ENCODE measurements at regions not wholly inside any gene's neighbourhood (a gene's known extent, or its start where the extent isn't known, plus 50 kb on each side); places are given as distances from the start of the nearest gene placed in this dataset.

DNA sequence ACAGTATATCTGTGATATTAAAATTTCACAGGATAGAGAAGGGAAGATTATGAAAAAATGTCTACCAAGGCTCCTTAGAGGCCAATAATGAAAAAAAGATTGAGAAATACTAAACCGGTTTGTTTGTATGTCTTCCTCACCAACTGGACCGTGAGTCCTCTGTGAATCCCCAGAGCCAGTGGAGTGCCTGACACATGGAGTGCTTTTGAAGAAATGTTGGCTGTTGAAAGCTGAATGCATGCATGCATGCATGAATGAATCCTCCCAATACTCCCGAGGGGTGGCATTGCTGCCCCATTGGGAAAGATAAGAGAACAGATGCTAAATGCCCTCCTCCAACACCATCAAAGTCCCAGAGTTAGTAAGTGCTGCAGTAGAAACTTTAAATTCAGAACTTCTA lies 152.7 kb upstream of the SERP2 start:
- TF ChIP-seq, protein P1, sequence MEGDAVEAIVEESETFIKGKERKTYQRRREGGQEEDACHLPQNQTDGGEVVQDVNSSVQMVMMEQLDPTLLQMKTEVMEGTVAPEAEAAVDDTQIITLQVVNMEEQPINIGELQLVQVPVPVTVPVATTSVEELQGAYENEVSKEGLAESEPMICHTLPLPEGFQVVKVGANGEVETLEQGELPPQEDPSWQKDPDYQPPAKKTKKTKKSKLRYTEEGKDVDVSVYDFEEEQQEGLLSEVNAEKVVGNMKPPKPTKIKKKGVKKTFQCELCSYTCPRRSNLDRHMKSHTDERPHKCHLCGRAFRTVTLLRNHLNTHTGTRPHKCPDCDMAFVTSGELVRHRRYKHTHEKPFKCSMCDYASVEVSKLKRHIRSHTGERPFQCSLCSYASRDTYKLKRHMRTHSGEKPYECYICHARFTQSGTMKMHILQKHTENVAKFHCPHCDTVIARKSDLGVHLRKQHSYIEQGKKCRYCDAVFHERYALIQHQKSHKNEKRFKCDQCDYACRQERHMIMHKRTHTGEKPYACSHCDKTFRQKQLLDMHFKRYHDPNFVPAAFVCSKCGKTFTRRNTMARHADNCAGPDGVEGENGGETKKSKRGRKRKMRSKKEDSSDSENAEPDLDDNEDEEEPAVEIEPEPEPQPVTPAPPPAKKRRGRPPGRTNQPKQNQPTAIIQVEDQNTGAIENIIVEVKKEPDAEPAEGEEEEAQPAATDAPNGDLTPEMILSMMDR (IDR thresholded peaks at IDR 0.05 in 2 of 3, conservative IDR thresholded peaks at IDR 0.05 in 1 of 3; ENCODE audit: control insufficient read depth in 2 of 3, extremely low read depth in 1 of 3, insufficient read depth in 1 of 3, low read depth in 3 of 3, low read length in 3 of 3) = no peak
- TF ChIP-seq LARP7 (IDR thresholded peaks at IDR 0.05) (no peak), TAF1 (IDR thresholded peaks at IDR 0.05; ENCODE audit: borderline replicate concordance, low read depth, low read length) (no peak), YY1 (IDR thresholded peaks at IDR 0.05; ENCODE audit: low read depth, low read length) (no peak), GATAD2B (conservative IDR thresholded peaks at IDR 0.05; ENCODE audit: low read depth) (no peak), ZZZ3 (IDR thresholded peaks at IDR 0.05; ENCODE audit: control insufficient read depth, insufficient read length, low read depth) (no peak), EP300 (IDR thresholded peaks at IDR 0.05; ENCODE audit: borderline replicate concordance in 1 of 2, control insufficient read depth in 1 of 2, low read depth in 2 of 2, low read length in 2 of 2) (no peak), RAD21 (IDR thresholded peaks at IDR 0.05; ENCODE audit: insufficient read depth, low read depth, low read length) (no peak), POLR2AphosphoS2 (IDR thresholded peaks at IDR 0.05; ENCODE audit: low read depth, low read length) (no peak), TARDBP (IDR thresholded peaks at IDR 0.05; ENCODE audit: borderline replicate concordance) (no peak)
- TF ChIP-seq, protein P2, sequence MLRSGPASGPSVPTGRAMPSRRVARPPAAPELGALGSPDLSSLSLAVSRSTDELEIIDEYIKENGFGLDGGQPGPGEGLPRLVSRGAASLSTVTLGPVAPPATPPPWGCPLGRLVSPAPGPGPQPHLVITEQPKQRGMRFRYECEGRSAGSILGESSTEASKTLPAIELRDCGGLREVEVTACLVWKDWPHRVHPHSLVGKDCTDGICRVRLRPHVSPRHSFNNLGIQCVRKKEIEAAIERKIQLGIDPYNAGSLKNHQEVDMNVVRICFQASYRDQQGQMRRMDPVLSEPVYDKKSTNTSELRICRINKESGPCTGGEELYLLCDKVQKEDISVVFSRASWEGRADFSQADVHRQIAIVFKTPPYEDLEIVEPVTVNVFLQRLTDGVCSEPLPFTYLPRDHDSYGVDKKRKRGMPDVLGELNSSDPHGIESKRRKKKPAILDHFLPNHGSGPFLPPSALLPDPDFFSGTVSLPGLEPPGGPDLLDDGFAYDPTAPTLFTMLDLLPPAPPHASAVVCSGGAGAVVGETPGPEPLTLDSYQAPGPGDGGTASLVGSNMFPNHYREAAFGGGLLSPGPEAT (IDR thresholded peaks at IDR 0.05; ENCODE audit: low read depth) = no peak
- TF ChIP-seq, protein P3, sequence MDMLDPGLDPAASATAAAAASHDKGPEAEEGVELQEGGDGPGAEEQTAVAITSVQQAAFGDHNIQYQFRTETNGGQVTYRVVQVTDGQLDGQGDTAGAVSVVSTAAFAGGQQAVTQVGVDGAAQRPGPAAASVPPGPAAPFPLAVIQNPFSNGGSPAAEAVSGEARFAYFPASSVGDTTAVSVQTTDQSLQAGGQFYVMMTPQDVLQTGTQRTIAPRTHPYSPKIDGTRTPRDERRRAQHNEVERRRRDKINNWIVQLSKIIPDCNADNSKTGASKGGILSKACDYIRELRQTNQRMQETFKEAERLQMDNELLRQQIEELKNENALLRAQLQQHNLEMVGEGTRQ (IDR thresholded peaks at IDR 0.05; ENCODE audit: borderline replicate concordance, low read depth, low read length) = no peak
- TF ChIP-seq, protein P4, sequence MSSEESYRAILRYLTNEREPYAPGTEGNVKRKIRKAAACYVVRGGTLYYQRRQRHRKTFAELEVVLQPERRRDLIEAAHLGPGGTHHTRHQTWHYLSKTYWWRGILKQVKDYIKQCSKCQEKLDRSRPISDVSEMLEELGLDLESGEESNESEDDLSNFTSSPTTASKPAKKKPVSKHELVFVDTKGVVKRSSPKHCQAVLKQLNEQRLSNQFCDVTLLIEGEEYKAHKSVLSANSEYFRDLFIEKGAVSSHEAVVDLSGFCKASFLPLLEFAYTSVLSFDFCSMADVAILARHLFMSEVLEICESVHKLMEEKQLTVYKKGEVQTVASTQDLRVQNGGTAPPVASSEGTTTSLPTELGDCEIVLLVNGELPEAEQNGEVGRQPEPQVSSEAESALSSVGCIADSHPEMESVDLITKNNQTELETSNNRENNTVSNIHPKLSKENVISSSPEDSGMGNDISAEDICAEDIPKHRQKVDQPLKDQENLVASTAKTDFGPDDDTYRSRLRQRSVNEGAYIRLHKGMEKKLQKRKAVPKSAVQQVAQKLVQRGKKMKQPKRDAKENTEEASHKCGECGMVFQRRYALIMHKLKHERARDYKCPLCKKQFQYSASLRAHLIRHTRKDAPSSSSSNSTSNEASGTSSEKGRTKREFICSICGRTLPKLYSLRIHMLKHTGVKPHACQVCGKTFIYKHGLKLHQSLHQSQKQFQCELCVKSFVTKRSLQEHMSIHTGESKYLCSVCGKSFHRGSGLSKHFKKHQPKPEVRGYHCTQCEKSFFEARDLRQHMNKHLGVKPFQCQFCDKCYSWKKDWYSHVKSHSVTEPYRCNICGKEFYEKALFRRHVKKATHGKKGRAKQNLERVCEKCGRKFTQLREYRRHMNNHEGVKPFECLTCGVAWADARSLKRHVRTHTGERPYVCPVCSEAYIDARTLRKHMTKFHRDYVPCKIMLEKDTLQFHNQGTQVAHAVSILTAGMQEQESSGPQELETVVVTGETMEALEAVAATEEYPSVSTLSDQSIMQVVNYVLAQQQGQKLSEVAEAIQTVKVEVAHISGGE (CRISPR knock-in tag; IDR thresholded peaks at IDR 0.05) = no peak

Data from GM12878 (cell line).